Liver (tissue), 8 donors: ENCODE measurements at regions not wholly inside any gene's neighbourhood (a gene's known extent, or its start where the extent isn't known, plus 50 kb on each side); places are given as distances from the start of the nearest gene placed in this dataset.

Experiments used
- DNase-seq: peaks from one replicate; pipeline ENCODE4 v3.0.0-alpha.2; 2017; ENCODE audit warnings: low spot score
- H3K27ac ChIP-seq, 2 donors: one replicate each; pipeline ENCODE4 v1.7.0; 2013; ENCODE audit warnings: inconsistent platforms in 2 of 2, low read length in 2 of 2, control low read depth in 1 of 2, low read depth in 1 of 2, mild to moderate bottlenecking in 1 of 2
- H3K27me3 ChIP-seq, 4 donors: one replicate each; pipeline versions ENCODE4 v1.6.1 to v1.7.0; 2013; ENCODE audit warnings: low read length in 3 of 4, inconsistent platforms in 1 of 4, mild to moderate bottlenecking in 1 of 4, moderate library complexity in 1 of 4; ENCODE audit not compliant: control insufficient read depth in 4 of 4, insufficient read depth in 4 of 4
- H3K36me3 ChIP-seq, 4 donors: one replicate each; pipeline versions ENCODE4 v1.6.1 to v1.7.0; 2013; ENCODE audit warnings: low read length in 3 of 4, mild to moderate bottlenecking in 3 of 4, low read depth in 1 of 4, moderate library complexity in 1 of 4; ENCODE audit not compliant: control insufficient read depth in 4 of 4, insufficient read depth in 3 of 4
- H3K4me1 ChIP-seq, 4 donors: one replicate each; pipeline versions ENCODE4 v1.6.1 to v1.7.0; 2013; ENCODE audit warnings: low read length in 3 of 4, mild to moderate bottlenecking in 3 of 4, moderate library complexity in 1 of 4; ENCODE audit not compliant: control insufficient read depth in 4 of 4, insufficient read depth in 4 of 4
- H3K4me3 ChIP-seq, 3 donors: one replicate each; pipeline versions ENCODE4 v1.6.1 to v1.7.0; 2013; ENCODE audit warnings: low read length in 3 of 3, control low read depth in 1 of 3, low read depth in 1 of 3, mild to moderate bottlenecking in 1 of 3
- H3K9ac ChIP-seq, 2 donors: one replicate each; pipeline ENCODE4 v1.7.0; 2013; ENCODE audit warnings: low read length in 2 of 2, mild to moderate bottlenecking in 2 of 2, moderate library complexity in 2 of 2, control low read depth in 1 of 2, low read depth in 1 of 2
- H3K9me3 ChIP-seq, 4 donors: one replicate each; pipeline versions ENCODE4 v1.6.1 to v1.7.0; 2013; ENCODE audit warnings: low read length in 3 of 4; ENCODE audit not compliant: control insufficient read depth in 4 of 4
- FOXA2 ChIP-seq: IDR thresholded peaks from 2 replicates; pipeline ENCODE4 v1.6.1; 2016; ENCODE audit warnings: antibody characterized with exemption
- GABPA ChIP-seq, 2 donors: IDR thresholded peaks in 1 of 2; conservative IDR thresholded peaks in 1 of 2; 2 replicates each; pipeline ENCODE4 v1.6.1; 2016; ENCODE audit warnings: antibody characterized with exemption in 2 of 2, mild to moderate bottlenecking in 1 of 2, moderate library complexity in 1 of 2
- HNF4A ChIP-seq, 2 donors: conservative IDR thresholded peaks; 2 replicates each; pipeline ENCODE4 v1.6.1; 2016; ENCODE audit warnings: antibody characterized with exemption in 2 of 2, mild to moderate bottlenecking in 2 of 2
- HNF4G ChIP-seq: IDR thresholded peaks from 2 replicates; pipeline ENCODE4 v1.6.1; 2016; ENCODE audit warnings: antibody characterized with exemption
- JUND ChIP-seq, 2 donors: IDR thresholded peaks; 2 replicates each; pipeline ENCODE4 v1.6.1; 2016; ENCODE audit warnings: antibody characterized with exemption in 2 of 2
- MAX ChIP-seq: IDR thresholded peaks from 2 replicates; pipeline ENCODE4 v1.6.1; 2016; ENCODE audit warnings: antibody characterized with exemption
- NR2F2 ChIP-seq: IDR thresholded peaks from 2 replicates; pipeline ENCODE4 v1.6.1; 2016; ENCODE audit warnings: antibody characterized with exemption
- RAD21 ChIP-seq, 2 donors: IDR thresholded peaks; 2 replicates each; pipeline ENCODE4 v1.6.1; 2016; ENCODE audit warnings: antibody characterized with exemption in 2 of 2, mild to moderate bottlenecking in 2 of 2
- RXRA ChIP-seq, 2 donors: IDR thresholded peaks; 2 replicates each; pipeline ENCODE4 v1.6.1; 2017 to 2018; ENCODE audit warnings: antibody characterized with exemption in 2 of 2, mild to moderate bottlenecking in 1 of 2
- SP1 ChIP-seq: IDR thresholded peaks from 2 replicates; pipeline ENCODE4 v1.6.1; 2018; ENCODE audit warnings: antibody characterized with exemption, mild to moderate bottlenecking
- TAF1 ChIP-seq: conservative IDR thresholded peaks from 2 replicates; pipeline ENCODE4 v1.6.1; 2016; ENCODE audit warnings: antibody characterized with exemption, mild to moderate bottlenecking
- YY1 ChIP-seq: IDR thresholded peaks from 2 replicates; pipeline ENCODE4 v1.6.1; 2016; ENCODE audit warnings: antibody characterized with exemption, mild to moderate bottlenecking
- ZBTB33 ChIP-seq: IDR thresholded peaks from 2 replicates; pipeline ENCODE4 v1.6.1; 2016; ENCODE audit warnings: antibody characterized with exemption
- WGBS: extraction: QIAGEN DNeasy Blood & Tissue Kit; methylation state at CpG from one replicate; pipeline ENCODE4 v1.1.7; 2013; 5-methylcytosine and 5-hydroxymethylcytosine counted together
- TF ChIP-seq, protein P1 (sequence below): fragments of 150-350 bp; IDR thresholded peaks from 2 replicates; pipeline ENCODE4 v1.5.1; 2017; ENCODE audit warnings: improper control_type of control experiment, low read depth, low read length; ENCODE audit not compliant: missing input control
- donor health status: healthy.
- donor health status: healthy.
- donor health status: healthy.
- donor health status: healthy.
- donor health status: healthy.

GRCh38 chr14:28467611-28468010 is 299.0 kb upstream of the FOXG1 start:
- H3K27ac ChIP-seq: no peak overlapping the region
- no peak overlapping the region for H3K4me3 ChIP-seq
- no peaks in the 10 kb centered on the region for H3K36me3 ChIP-seq
- H3K9ac ChIP-seq: no peak overlapping the region
- WGBS: 86% methylated on average over 4 of the region's 4 CpGs
- H3K9me3 ChIP-seq: peaks cover 0 to 2% (median under 1%) of the 10 kb centered on the region in 4 donors
- no peak for DNase-seq
- TF ChIP-seq RXRA (IDR thresholded peaks at IDR 0.05) (no peak), TAF1 (no peak), YY1 (no peak), RAD21 (IDR thresholded peaks at IDR 0.05) (no peak), NR2F2 (no peak), HNF4G (no peak), ZBTB33 (no peak), HNF4A (conservative IDR thresholded peaks at IDR 0.05) (no peak), SP1 (no peak), GABPA (IDR thresholded peaks at IDR 0.05 in 1 of 2, conservative IDR thresholded peaks at IDR 0.05 in 1 of 2) (no peak), JUND (IDR thresholded peaks at IDR 0.05) (no peak), MAX (no peak), FOXA2 (no peak)
- TF ChIP-seq, protein P1, sequence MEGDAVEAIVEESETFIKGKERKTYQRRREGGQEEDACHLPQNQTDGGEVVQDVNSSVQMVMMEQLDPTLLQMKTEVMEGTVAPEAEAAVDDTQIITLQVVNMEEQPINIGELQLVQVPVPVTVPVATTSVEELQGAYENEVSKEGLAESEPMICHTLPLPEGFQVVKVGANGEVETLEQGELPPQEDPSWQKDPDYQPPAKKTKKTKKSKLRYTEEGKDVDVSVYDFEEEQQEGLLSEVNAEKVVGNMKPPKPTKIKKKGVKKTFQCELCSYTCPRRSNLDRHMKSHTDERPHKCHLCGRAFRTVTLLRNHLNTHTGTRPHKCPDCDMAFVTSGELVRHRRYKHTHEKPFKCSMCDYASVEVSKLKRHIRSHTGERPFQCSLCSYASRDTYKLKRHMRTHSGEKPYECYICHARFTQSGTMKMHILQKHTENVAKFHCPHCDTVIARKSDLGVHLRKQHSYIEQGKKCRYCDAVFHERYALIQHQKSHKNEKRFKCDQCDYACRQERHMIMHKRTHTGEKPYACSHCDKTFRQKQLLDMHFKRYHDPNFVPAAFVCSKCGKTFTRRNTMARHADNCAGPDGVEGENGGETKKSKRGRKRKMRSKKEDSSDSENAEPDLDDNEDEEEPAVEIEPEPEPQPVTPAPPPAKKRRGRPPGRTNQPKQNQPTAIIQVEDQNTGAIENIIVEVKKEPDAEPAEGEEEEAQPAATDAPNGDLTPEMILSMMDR: no peak
- no peaks in the 10 kb centered on the region for H3K4me1 ChIP-seq
- no peaks in the 10 kb centered on the region for H3K27me3 ChIP-seq

- Histone ChIP-seq H3K9ac (no peak overlapping the region), H3K27ac (no peak overlapping the region), H3K4me1 (no peaks in the 10 kb centered on the region), H3K27me3 (no peaks in the 10 kb centered on the region), H3K9me3 (peaks cover 0 to 2% (median under 1%) of the 10 kb centered on the region in 4 donors), H3K36me3 (no peaks in the 10 kb centered on the region), H3K4me3 (no peak overlapping the region)
- 36% methylated on average over 2 of the region's 2 CpGs for WGBS
- no peak for TF ChIP-seq RXRA (IDR thresholded peaks at IDR 0.05)
- no peak for DNase-seq
Observed at GRCh38 chr14:28468191-28469151, 298.1 kb upstream of the FOXG1 start.
